ENCODE measurements at regions not wholly inside any gene's neighbourhood (a gene's known extent, or its start where the extent isn't known, plus 50 kb on each side); places are given as distances from the start of the nearest gene placed in this dataset.

DNA sequence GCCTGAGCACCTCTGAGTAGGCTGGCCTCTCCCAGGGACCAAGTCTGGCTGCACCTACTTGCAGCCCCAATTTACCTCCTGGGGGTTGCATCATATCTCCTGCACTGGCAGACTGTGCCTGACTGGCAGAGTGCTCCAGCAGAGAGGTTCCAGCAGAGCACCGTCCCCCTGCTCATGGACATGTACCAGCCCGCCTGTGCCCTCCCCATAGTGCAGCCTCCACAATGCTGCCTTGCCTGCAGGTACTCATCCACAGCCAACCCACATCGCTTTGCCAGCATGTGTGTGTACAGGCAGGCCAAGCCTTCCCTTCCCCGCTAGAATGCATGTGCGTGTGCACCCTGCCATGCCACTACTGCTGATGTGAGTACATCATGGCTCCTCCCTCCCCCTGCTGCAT, 105.5 kb upstream of the NPSR1 start:
- TF ChIP-seq TAF1 (IDR thresholded peaks at IDR 0.05; ENCODE audit: low read depth) (no peak), RAD21 (IDR thresholded peaks at IDR 0.05; ENCODE audit: low read depth) (no peak), CREB1 (IDR thresholded peaks at IDR 0.05; ENCODE audit: low read depth) (no peak), TEAD4 (IDR thresholded peaks at IDR 0.05) (no peak), EP300 (IDR thresholded peaks at IDR 0.05; ENCODE audit: borderline replicate concordance) (no peak)
- TF ChIP-seq, protein P1, sequence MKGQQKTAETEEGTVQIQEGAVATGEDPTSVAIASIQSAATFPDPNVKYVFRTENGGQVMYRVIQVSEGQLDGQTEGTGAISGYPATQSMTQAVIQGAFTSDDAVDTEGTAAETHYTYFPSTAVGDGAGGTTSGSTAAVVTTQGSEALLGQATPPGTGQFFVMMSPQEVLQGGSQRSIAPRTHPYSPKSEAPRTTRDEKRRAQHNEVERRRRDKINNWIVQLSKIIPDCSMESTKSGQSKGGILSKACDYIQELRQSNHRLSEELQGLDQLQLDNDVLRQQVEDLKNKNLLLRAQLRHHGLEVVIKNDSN (IDR thresholded peaks at IDR 0.05) = no peak

DNA sequence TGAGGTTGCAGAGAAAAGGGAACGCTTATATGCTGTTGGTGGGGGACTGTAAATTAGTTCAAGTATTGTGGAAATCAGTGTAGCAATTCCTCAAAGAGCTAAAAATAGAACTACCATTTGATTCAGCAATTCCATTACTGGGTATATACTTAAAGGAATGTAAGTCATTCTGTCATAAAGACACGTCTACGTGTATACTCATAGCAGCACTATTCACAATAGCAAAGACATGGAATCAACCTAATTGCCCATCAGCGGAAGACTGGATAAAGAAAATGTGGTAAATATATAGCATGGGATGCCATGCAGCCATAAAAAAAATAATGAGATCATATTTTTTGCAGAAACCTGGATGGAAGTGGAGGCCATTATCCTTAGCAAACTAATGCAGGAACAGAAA, 100.0 kb upstream of the NPSR1 start:
- TF ChIP-seq, protein P2, sequence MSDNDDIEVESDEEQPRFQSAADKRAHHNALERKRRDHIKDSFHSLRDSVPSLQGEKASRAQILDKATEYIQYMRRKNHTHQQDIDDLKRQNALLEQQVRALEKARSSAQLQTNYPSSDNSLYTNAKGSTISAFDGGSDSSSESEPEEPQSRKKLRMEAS (IDR thresholded peaks at IDR 0.05) = no peak
- TF ChIP-seq FOXM1 (IDR thresholded peaks at IDR 0.05; ENCODE audit: borderline replicate concordance, low read depth) (no peak), RAD21 (IDR thresholded peaks at IDR 0.05; ENCODE audit: low read depth) (no peak), TAF1 (IDR thresholded peaks at IDR 0.05; ENCODE audit: low read depth) (no peak)

DNA sequence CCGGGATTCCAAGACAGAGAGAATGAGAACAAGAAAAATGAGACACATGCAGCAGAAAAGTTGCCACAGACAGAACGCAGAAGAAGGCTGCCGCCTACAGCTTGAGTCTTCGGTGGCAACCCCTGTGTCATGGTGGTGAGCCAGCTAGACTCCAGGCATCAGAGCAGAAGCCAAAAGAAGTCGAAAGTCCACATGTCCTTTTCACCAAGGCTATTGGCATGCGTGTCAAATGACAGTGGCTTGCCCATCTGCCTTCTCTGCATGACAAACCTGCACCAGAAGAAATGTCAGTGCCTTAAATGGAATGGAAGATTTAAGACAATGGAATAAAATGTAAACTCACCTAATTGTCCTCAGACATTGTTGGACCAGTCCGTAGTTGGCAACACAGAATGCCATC, 93.9 kb upstream of the NPSR1 start:
- TF ChIP-seq, protein P2 (IDR thresholded peaks at IDR 0.05) = no peak
- no peak for TF ChIP-seq CREB1 (IDR thresholded peaks at IDR 0.05; ENCODE audit: low read depth)

DNA sequence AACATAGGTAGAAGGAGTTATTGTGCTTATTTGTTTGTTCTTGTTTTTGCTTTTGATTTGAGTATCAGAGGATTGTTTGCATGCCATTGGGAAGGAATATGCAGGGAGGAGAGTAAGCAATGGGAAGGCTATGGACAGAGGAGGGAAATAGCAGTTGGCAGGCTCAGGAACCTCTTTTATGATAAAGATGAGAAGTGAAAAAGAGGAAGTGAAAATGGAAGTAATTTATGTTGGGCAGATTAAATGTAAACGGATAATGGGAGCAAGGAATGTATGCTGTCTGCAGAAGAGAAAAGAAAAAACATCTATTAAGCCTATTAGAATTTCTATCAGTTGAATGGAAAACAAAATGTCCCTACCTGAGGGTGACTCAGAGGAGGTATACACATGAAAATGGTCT, 90.1 kb upstream of the NPSR1 start:
- TF ChIP-seq, protein P3, sequence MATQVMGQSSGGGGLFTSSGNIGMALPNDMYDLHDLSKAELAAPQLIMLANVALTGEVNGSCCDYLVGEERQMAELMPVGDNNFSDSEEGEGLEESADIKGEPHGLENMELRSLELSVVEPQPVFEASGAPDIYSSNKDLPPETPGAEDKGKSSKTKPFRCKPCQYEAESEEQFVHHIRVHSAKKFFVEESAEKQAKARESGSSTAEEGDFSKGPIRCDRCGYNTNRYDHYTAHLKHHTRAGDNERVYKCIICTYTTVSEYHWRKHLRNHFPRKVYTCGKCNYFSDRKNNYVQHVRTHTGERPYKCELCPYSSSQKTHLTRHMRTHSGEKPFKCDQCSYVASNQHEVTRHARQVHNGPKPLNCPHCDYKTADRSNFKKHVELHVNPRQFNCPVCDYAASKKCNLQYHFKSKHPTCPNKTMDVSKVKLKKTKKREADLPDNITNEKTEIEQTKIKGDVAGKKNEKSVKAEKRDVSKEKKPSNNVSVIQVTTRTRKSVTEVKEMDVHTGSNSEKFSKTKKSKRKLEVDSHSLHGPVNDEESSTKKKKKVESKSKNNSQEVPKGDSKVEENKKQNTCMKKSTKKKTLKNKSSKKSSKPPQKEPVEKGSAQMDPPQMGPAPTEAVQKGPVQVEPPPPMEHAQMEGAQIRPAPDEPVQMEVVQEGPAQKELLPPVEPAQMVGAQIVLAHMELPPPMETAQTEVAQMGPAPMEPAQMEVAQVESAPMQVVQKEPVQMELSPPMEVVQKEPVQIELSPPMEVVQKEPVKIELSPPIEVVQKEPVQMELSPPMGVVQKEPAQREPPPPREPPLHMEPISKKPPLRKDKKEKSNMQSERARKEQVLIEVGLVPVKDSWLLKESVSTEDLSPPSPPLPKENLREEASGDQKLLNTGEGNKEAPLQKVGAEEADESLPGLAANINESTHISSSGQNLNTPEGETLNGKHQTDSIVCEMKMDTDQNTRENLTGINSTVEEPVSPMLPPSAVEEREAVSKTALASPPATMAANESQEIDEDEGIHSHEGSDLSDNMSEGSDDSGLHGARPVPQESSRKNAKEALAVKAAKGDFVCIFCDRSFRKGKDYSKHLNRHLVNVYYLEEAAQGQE (IDR thresholded peaks at IDR 0.05; ENCODE audit: low read depth) = no peak
- TF ChIP-seq, protein P2 (IDR thresholded peaks at IDR 0.05) = no peak
- no peak for TF ChIP-seq CREB1 (IDR thresholded peaks at IDR 0.05; ENCODE audit: low read depth)
- TF ChIP-seq YY1 (IDR thresholded peaks at IDR 0.05; ENCODE audit: low read depth) = no peak
- TF ChIP-seq EP300 (IDR thresholded peaks at IDR 0.05; ENCODE audit: borderline replicate concordance) = no peak
- no peak for TF ChIP-seq ZBTB7A (IDR thresholded peaks at IDR 0.05; ENCODE audit: low read depth)
- TF ChIP-seq TEAD4 (IDR thresholded peaks at IDR 0.05) = no peak
- TF ChIP-seq NFIC (IDR thresholded peaks at IDR 0.05) = no peak

DNA sequence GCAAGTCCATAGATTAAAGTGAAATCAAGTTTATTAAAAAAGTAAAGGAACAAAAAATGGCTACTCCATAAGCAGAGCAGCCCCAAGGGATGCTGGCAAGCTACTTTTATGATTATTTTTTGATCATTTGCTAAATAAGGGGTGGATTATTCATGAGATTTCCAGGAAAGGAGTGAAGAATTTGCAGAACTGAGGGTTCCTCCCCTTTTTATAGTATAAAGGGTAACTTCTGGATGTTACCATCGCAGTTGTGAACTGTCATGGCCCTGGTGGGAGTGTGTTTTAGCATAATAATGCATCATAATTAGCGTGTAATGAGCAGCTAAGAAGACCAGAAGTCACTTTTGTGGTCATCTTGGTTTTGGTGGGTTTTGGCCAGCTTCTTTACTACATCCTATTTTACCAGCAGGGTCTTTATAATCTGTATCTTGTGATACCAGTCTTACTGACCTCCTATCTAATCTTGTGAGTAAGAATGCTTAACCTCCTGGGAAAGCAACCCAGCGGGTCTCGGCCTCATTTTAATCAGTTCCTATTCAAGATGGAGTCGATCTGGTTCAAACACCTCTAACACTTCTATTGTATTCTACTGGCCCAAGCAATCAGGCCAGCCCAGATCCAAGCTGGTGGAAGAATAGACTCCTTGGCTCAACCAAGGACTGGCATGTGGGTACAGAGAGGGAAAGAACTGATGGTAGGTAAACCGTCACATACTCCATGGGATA, 87.9 kb upstream of the NPSR1 start:
- TF ChIP-seq TEAD4 (IDR thresholded peaks at IDR 0.05) (no peak), CREB1 (IDR thresholded peaks at IDR 0.05; ENCODE audit: low read depth) (no peak), RAD21 (IDR thresholded peaks at IDR 0.05; ENCODE audit: low read depth) (no peak), FOXM1 (IDR thresholded peaks at IDR 0.05; ENCODE audit: borderline replicate concordance, low read depth) (no peak), CEBPB (IDR thresholded peaks at IDR 0.05) (no peak), YY1 (IDR thresholded peaks at IDR 0.05; ENCODE audit: low read depth) (no peak), TAF1 (IDR thresholded peaks at IDR 0.05; ENCODE audit: low read depth) (no peak), ZBTB7A (IDR thresholded peaks at IDR 0.05; ENCODE audit: low read depth) (no peak), EP300 (IDR thresholded peaks at IDR 0.05; ENCODE audit: borderline replicate concordance) (no peak), EGR1 (IDR thresholded peaks at IDR 0.05) (no peak)
- TF ChIP-seq, protein P2 (IDR thresholded peaks at IDR 0.05) = no peak
- TF ChIP-seq, protein P3 (IDR thresholded peaks at IDR 0.05; ENCODE audit: low read depth) = no peak

DNA sequence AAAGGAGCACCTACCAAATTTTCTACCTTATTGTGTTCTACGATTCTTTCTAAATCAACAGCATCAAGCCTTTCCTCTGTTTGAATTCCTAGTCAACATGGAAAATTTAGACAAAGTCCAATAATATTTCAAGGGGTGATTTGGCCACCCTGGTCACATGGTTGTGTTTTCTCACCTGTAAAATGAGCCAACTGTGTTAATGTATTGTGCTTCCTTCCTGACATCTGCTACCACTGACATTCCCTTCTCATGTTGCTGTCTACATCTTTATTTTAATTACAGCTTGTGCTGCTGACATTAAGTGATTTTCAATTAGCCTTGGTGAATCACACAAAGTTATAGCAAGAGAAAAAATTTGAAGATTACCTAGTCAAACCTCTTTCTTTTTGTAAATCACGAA, 83.0 kb upstream of the NPSR1 start:
- TF ChIP-seq RAD21 (IDR thresholded peaks at IDR 0.05; ENCODE audit: low read depth) (no peak), EP300 (IDR thresholded peaks at IDR 0.05; ENCODE audit: borderline replicate concordance) (no peak), YY1 (IDR thresholded peaks at IDR 0.05; ENCODE audit: low read depth) (no peak), TEAD4 (IDR thresholded peaks at IDR 0.05) (no peak), ZBTB7A (IDR thresholded peaks at IDR 0.05; ENCODE audit: low read depth) (no peak), TCF12 (IDR thresholded peaks at IDR 0.05; ENCODE audit: low read depth) (no peak), NFIC (IDR thresholded peaks at IDR 0.05) (no peak), CEBPB (IDR thresholded peaks at IDR 0.05) (no peak), TAF1 (IDR thresholded peaks at IDR 0.05; ENCODE audit: low read depth) (no peak), EGR1 (IDR thresholded peaks at IDR 0.05) (no peak), FOXM1 (IDR thresholded peaks at IDR 0.05; ENCODE audit: borderline replicate concordance, low read depth) (no peak), CREB1 (IDR thresholded peaks at IDR 0.05; ENCODE audit: low read depth) (no peak)
- TF ChIP-seq, protein P3 (IDR thresholded peaks at IDR 0.05; ENCODE audit: low read depth) = no peak
- TF ChIP-seq, protein P1 (IDR thresholded peaks at IDR 0.05) = no peak
- TF ChIP-seq, protein P2 (IDR thresholded peaks at IDR 0.05) = no peak
